Upper lobe of left lung (tissue), 4 donors: ENCODE measurements at regions not wholly inside any gene's neighbourhood (a gene's known extent, or its start where the extent isn't known, plus 50 kb on each side); places are given as distances from the start of the nearest gene placed in this dataset.

Experiments used
- CTCF ChIP-seq, 6 experiments: fragments of 450-650 bp in 4 of 6; fragments of 200-600 bp in 2 of 6; sonication (generic) in 2 of 6; IDR thresholded peaks; one replicate each; pipeline ENCODE4 v1.5.1; 2016 to 2019; ENCODE audit warnings: antibody characterized with exemption in 6 of 6
- EP300 ChIP-seq, 4 donors: sonication (generic); formaldehyde crosslinking; IDR thresholded peaks; one replicate each; pipeline ENCODE4 v1.5.1; 2017; ENCODE audit warnings: antibody characterized with exemption in 4 of 4, control low read depth in 2 of 4
- POLR2AphosphoS5 ChIP-seq, 2 donors: sonication (generic); formaldehyde crosslinking; IDR thresholded peaks; one replicate each; pipeline ENCODE4 v1.5.1; 2017; ENCODE audit warnings: antibody characterized with exemption in 2 of 2

- TF ChIP-seq CTCF (IDR thresholded peaks at IDR 0.05), result no peak
- no peak for TF ChIP-seq EP300 (IDR thresholded peaks at IDR 0.05)
- no peak for TF ChIP-seq POLR2AphosphoS5 (IDR thresholded peaks at IDR 0.05)
These were observed 53.5 kb upstream of the SEMA3E start for GRCh38 chr7:83702446-83702845.
